Erythroblast (primary cell): ENCODE measurements at regions not wholly inside any gene's neighbourhood (a gene's known extent, or its start where the extent isn't known, plus 50 kb on each side); places are given as distances from the start of the nearest gene placed in this dataset.
"Not testable (repeated sequence)": the region's sequence is repeated elsewhere in the genome, so short reads cannot be mapped to it uniquely, and the experiment has no call there.

ENCODE experiments used
- DNase-seq, 2 experiments: peaks; one replicate each; lab custom pipeline; 2025; lab: John Stamatoyannopoulos, UW
- GATA1 ChIP-seq: IDR thresholded peaks from 2 replicates; pipeline ENCODE4 v1.6.1; 2011; ENCODE audit warnings: low read depth, mild to moderate bottlenecking, control low read depth, low read length, moderate library complexity
- POLR2A ChIP-seq: IDR thresholded peaks from 2 replicates; pipeline ENCODE4 v1.6.1; 2011; ENCODE audit warnings: mild to moderate bottlenecking, low read length

DNA sequence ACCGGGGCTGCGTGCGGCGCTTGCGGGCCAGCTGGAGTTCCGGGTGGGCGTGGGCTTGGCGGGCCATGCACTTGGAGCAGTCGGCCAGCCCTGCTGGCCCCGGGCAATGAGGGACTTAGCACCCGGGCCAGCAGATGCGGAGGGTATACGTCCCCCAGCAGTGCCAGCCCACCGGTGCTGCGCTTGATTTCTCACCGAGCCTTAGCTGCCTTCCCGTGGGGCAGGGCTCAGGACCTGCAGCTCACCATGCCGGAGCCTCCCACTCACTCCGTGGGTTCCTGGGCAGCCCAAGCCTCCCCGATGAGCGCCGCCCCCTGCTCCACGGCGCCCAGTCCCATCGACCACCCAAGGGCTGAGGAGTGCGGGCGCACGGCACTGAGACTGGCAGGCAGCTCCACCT lies 51.4 kb upstream of the INPP4B start:
- DNase-seq, result not testable (repeated sequence)

GRCh38 chr4:142900622-142901021 lies 54.5 kb upstream of the INPP4B start:
- no peak for TF ChIP-seq POLR2A
- no peak for TF ChIP-seq GATA1
- no peak for DNase-seq

GRCh38 chr4:142901166-142901662 lies 55.1 kb upstream of the INPP4B start:
- TF ChIP-seq POLR2A (no peak), GATA1 (no peak)
- no peak for DNase-seq

GRCh38 chr4:142903617-142904016 lies 57.5 kb upstream of the INPP4B start:
- DNase-seq, result not testable (repeated sequence)

GRCh38 chr4:142909908-142910307 lies 63.8 kb upstream of the INPP4B start:
- no peak for DNase-seq
- TF ChIP-seq GATA1 (no peak), POLR2A (no peak)

- TF ChIP-seq POLR2A (no peak), GATA1 (no peak)
- DNase-seq, result no peak
These were observed 66.9 kb upstream of the INPP4B start for GRCh38 chr4:142913034-142913433.

- TF ChIP-seq POLR2A (no peak), GATA1 (no peak)
- no peak for DNase-seq
These were observed 67.4 kb upstream of the INPP4B start for GRCh38 chr4:142913461-142914030.

- TF ChIP-seq POLR2A, result no peak
- TF ChIP-seq GATA1, result no peak
- DNase-seq, result no peak
These were observed 71.6 kb upstream of the INPP4B start for GRCh38 chr4:142917678-142918077.

GRCh38 chr4:142922720-142923119 lies 76.6 kb upstream of the INPP4B start:
- TF ChIP-seq POLR2A (no peak), GATA1 (no peak)

DNA sequence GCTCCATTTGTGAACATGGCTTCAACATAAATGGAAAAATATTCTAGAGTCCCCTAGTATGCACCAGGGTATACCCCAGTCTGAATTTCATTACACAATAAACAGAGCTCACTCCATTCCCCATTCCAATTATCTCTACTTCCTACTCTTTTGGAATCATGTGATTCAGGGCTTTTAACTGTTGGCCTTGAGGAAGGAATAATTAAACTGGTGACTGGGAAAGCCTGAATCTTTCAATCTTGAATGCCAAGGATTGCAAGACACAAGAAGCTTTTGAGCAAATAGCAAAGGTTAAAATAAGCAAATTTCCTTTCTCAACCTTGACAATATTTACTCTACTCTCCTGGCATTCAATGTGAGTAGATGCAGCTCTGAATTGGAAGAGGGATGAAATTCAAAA lies 77.5 kb upstream of the INPP4B start:
- no peak for DNase-seq
- TF ChIP-seq GATA1 (no peak), POLR2A (no peak)

More at GRCh38 chr4:142922720-142923119, 76.6 kb upstream of the INPP4B start:
- no peak for DNase-seq

DNA sequence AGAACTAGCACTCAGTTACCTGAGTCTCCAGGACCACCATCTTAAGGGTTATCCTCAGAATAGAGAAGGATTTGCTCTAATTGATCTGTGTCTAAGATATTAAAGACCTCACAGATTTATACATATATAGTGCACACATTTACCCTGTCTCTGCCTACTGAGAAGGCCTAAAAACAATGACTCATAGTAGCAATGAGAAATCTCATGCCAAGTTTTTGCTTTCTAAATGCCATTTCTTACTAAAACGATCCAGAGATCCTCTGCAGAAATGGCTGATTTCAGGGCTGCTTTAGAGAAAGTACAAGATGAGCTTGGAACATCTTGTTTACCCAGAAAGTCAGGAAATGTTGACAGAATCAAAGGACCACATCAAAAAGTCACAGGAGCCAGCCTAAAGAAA lies 79.1 kb upstream of the INPP4B start:
- DNase-seq, result no peak
- TF ChIP-seq GATA1, result no peak
- TF ChIP-seq POLR2A, result no peak

DNA sequence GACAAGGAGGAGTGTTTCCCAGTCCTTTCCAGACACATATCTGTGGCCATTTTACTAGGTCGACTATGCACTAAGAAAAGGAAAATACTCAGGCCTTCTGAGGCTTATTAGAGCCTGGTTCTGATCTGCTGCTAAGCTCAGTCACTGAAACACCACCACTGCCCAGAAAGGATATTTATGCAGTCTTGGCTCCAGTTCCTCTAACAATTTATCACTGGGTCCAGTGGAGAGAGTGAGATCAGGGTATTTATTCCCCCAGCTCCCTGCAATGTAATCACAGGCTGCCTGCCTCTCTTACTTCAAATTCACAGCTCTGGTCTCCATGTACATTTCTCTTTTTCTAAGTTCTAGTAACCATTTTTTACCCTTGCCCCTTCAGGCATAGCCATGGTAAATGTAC lies 81.6 kb upstream of the INPP4B start:
- TF ChIP-seq POLR2A (no peak), GATA1 (no peak)
- DNase-seq, result no peak

GRCh38 chr4:142929526-142929925 lies 83.4 kb upstream of the INPP4B start:
- TF ChIP-seq POLR2A (no peak), GATA1 (no peak)
- no peak for DNase-seq

GRCh38 chr4:142933207-142933606 lies 87.1 kb upstream of the INPP4B start:
- TF ChIP-seq POLR2A (no peak), GATA1 (no peak)
- no peak for DNase-seq
